HG02678 (cell line): ENCODE measurements at regions not wholly inside any gene's neighbourhood (a gene's known extent, or its start where the extent isn't known, plus 50 kb on each side); places are given as distances from the start of the nearest gene placed in this dataset.

Experiments used
- ATAC-seq: cut with Tn5 transposase; IDR thresholded peaks from one replicate; pipeline ENCODE4 v1.9.1; 2021; ENCODE audit warnings: mild to moderate bottlenecking, moderate library complexity; ENCODE audit not compliant: unreplicated experiment

GRCh38 chr2:16322308-16323125 lies 343.1 kb downstream of the CYRIA start:
- no peak for ATAC-seq

GRCh38 chr2:16321872-16322271 lies 343.8 kb downstream of the CYRIA start:
- no peak for ATAC-seq

- no peak for ATAC-seq
Observed at GRCh38 chr2:16321256-16321655, 344.4 kb downstream of the CYRIA start.

- no peak for ATAC-seq
Observed at GRCh38 chr2:16320716-16321115, 344.9 kb downstream of the CYRIA start.

GRCh38 chr2:16319551-16320121 lies 346.0 kb downstream of the CYRIA start:
- ATAC-seq: no peak

- no peak for ATAC-seq
Observed at GRCh38 chr2:16318474-16319195, 347.0 kb downstream of the CYRIA start.

- no peak for ATAC-seq
Observed at GRCh38 chr2:16318051-16318450, 347.6 kb downstream of the CYRIA start.

GRCh38 chr2:16317211-16317830 lies 348.3 kb downstream of the CYRIA start:
- ATAC-seq: no peak

- ATAC-seq: no peak
Observed at GRCh38 chr2:16316456-16317210, 349.0 kb downstream of the CYRIA start.

GRCh38 chr2:16315908-16316307 lies 349.7 kb downstream of the CYRIA start:
- no peak for ATAC-seq

GRCh38 chr2:16315458-16315835 lies 350.2 kb downstream of the CYRIA start:
- no peak for ATAC-seq

GRCh38 chr2:16314691-16315457 lies 350.8 kb downstream of the CYRIA start:
- ATAC-seq: no peak

- ATAC-seq: no peak
Observed at GRCh38 chr2:16314001-16314400, 351.6 kb downstream of the CYRIA start.

- ATAC-seq: no peak
Observed at GRCh38 chr2:16313235-16313975, 352.2 kb downstream of the CYRIA start.

- ATAC-seq: no peak
Observed at GRCh38 chr2:16312771-16313170, 352.9 kb downstream of the CYRIA start.

- no peak for ATAC-seq
Observed at GRCh38 chr2:16311521-16312440, 353.9 kb downstream of the CYRIA start.

GRCh38 chr2:16308816-16309215 lies 356.8 kb downstream of the CYRIA start:
- no peak for ATAC-seq

GRCh38 chr2:16304876-16305590 lies 360.6 kb downstream of the CYRIA start:
- no peak for ATAC-seq
